ENCODE measurements at regions not wholly inside any gene's neighbourhood (a gene's known extent, or its start where the extent isn't known, plus 50 kb on each side); places are given as distances from the start of the nearest gene placed in this dataset. TPM values are rescaled to one million over a fixed set of nuclear protein-coding genes. Genes with fewer than 3 reads are reported as not detected.

GRCh38 chr3:73326396-73326795, 264.9 kb downstream of the EBLN2 start:
- H3K27me3 ChIP-seq: no peaks in the 10 kb centered on the region
- intact Hi-C loops (cut with DNase I): no loop called here
- H3K4me3 ChIP-seq: no peak overlapping the region
- no peak overlapping the region for H3K27ac ChIP-seq
- 83 to 90% (median 86%) methylated on average over 3 of the region's 3 CpGs for WGBS, 3 donors
- DNase-seq: no peak
- no peak for TF ChIP-seq EP300 (IDR thresholded peaks at IDR 0.05)
- TF ChIP-seq CTCF (IDR thresholded peaks at IDR 0.05): no peak
- no peak for TF ChIP-seq POLR2A (IDR thresholded peaks at IDR 0.05)
- H3K36me3 ChIP-seq: no peaks in the 10 kb centered on the region
- H3K9me3 ChIP-seq: no peaks in the 10 kb centered on the region
- peaks cover 2% of the 10 kb centered on the region for H3K4me1 ChIP-seq (ENCODE audit: insufficient read depth)

DNA sequence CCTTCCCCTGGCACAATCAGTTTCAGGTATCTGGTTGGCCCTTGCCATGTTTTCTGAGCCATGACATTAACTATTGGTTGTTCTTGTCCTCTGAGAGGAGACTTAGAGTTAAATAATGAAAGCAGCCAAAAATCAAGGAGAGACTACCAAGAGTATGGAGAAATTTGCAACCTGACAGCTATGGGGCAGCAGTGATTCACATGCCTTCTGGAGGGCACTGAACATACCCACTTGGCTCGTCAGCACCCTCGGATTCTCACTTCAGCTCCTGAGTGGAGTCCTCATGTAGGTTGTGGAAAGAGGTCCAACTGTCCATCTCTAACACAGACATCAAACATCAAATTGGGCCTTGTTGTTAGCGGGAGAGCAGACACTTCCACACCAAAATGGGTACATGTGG, 265.6 kb downstream of the EBLN2 start:
- peaks cover 2% of the 10 kb centered on the region for H3K4me1 ChIP-seq (ENCODE audit: insufficient read depth)
- WGBS, 3 donors: 95 to 96% (median 95%) methylated on average over 3 of the region's 3 CpGs
- no peaks in the 10 kb centered on the region for H3K36me3 ChIP-seq
- no peak overlapping the region for H3K4me3 ChIP-seq
- TF ChIP-seq POLR2A (IDR thresholded peaks at IDR 0.05): no peak
- no peak for TF ChIP-seq EP300 (IDR thresholded peaks at IDR 0.05)
- intact Hi-C loops (cut with DNase I): no loop called here
- H3K27me3 ChIP-seq: no peaks in the 10 kb centered on the region
- no peak for DNase-seq
- no peak overlapping the region for H3K27ac ChIP-seq
- H3K9me3 ChIP-seq: no peaks in the 10 kb centered on the region

Small RNA genes lying in the stretch of these regions (small RNA-seq; reads per million reads assigned to genes)
- gene RNU6-1270P: not detected

All from ovary (tissue), 7 donors.